HepG2 (cell line): ENCODE measurements at regions not wholly inside any gene's neighbourhood (a gene's known extent, or its start where the extent isn't known, plus 50 kb on each side); places are given as distances from the start of the nearest gene placed in this dataset.

ENCODE experiments used
- ATAC-seq: fragments of 200-7000 bp; cut with Tn5 transposase; 3 replicates; pipeline ENCODE4 v1.9.1; 2020; ENCODE audit warnings: mild to moderate bottlenecking, moderate library complexity
- BruUV-seq: library from RNA; stranded (reverse); fragments of 400-500 nt; replicated peaks from 2 replicates; lab custom pipeline; 2021; lab: Mats Ljungman, UMichigan
- CTCF ChIA-PET: fragments of 300-600 bp; formaldehyde crosslinking; extraction: SDS; loops from one replicate; lab custom pipeline; 2021; ENCODE audit warnings: low total read pairs, inconsistent platforms, low intra/inter-chr PET ratio; lab: Yijun Ruan, JAX
- POLR2A ChIA-PET: fragments of 350-600 bp; sonication (Branson Sonifier 250); formaldehyde crosslinking; loops from one replicate; lab custom pipeline; 2020; ENCODE audit warnings: antibody characterized with exemption, inconsistent platforms; lab: Yijun Ruan, JAX
- DNase-seq: peaks from one replicate; pipeline ENCODE4 v3.0.0-alpha.2; 2015; ENCODE audit warnings: low spot score
- FAIRE-seq: peaks from 3 replicates; lab custom pipeline; 2011; peaks lifted over from hg19 to GRCh38; lab: Jason Lieb, UNC
- H2AFZ ChIP-seq: one replicate; pipeline ENCODE4 v1.6.1; 2011; ENCODE audit warnings: low read length, inconsistent platforms
- H3K27ac ChIP-seq: fragments of 300-600 bp; 3 replicates; pipeline ENCODE4 v1.8.0; 2011; ENCODE audit warnings: mixed run types, mild to moderate bottlenecking, mixed read lengths, low read length, inconsistent platforms; ENCODE audit not compliant: insufficient read depth; ENCODE audit errors: extremely low read length
- H3K27me3 ChIP-seq, 2 experiments: fragments of 200-600 bp in 1 of 2; 2 replicates in 1 of 2; 3 replicates in 1 of 2; pipeline versions ENCODE4 v1.6.0 to v1.8.0; 2011; ENCODE audit warnings: low read length in 2 of 2, mild to moderate bottlenecking in 2 of 2, moderate library complexity in 2 of 2, inconsistent platforms in 1 of 2; ENCODE audit not compliant: insufficient read depth in 2 of 2, control insufficient read depth in 1 of 2
- H3K36me3 ChIP-seq, 2 experiments: fragments of 200-600 bp in 1 of 2; replicated peaks in 1 of 2; 2 replicates in 1 of 2; 3 replicates in 1 of 2; pipeline versions ENCODE4 v1.5.1 to v1.8.0; 2011; ENCODE audit warnings: low read length in 2 of 2, inconsistent platforms in 1 of 2; ENCODE audit not compliant: insufficient read depth in 2 of 2, control insufficient read depth in 1 of 2
- H3K4me1 ChIP-seq: 2 replicates; pipeline ENCODE4 v1.5.1; 2012; ENCODE audit warnings: low read length, inconsistent platforms; ENCODE audit not compliant: insufficient read depth
- H3K4me2 ChIP-seq: 2 replicates; pipeline ENCODE4 v1.6.0; 2011; ENCODE audit warnings: low read depth, low read length, inconsistent platforms
- H3K4me3 ChIP-seq, 3 experiments: fragments of 200-600 bp in 1 of 3; sonication (generic), shearing (Covaris generic) in 1 of 3; replicated peaks in 1 of 3; 2 replicates each; pipeline ENCODE4 v1.5.1; 2011 to 2016; ENCODE audit warnings: low read length in 3 of 3, inconsistent platforms in 2 of 3, low read depth in 2 of 3, mild to moderate bottlenecking in 2 of 3, control low read depth in 1 of 3, mixed read lengths in 1 of 3; ENCODE audit not compliant: insufficient read depth in 1 of 3
- H3K79me2 ChIP-seq: one replicate; pipeline ENCODE4 v1.6.1; 2011; ENCODE audit warnings: low read length, inconsistent platforms; ENCODE audit not compliant: insufficient read depth
- H3K9ac ChIP-seq: 2 replicates; pipeline ENCODE4 v1.6.0; 2011; ENCODE audit warnings: mild to moderate bottlenecking, low read depth, low read length, inconsistent platforms; ENCODE audit not compliant: insufficient read depth
- H3K9me3 ChIP-seq: 2 replicates; pipeline ENCODE4 v1.5.1; 2012; ENCODE audit warnings: mild to moderate bottlenecking, low read length
- H4K20me1 ChIP-seq: 2 replicates; pipeline ENCODE4 v1.6.0; 2011; ENCODE audit warnings: inconsistent platforms, mild to moderate bottlenecking, low read length, moderate library complexity; ENCODE audit not compliant: insufficient read depth
- ESRRA ChIP-seq: sonication (generic); formaldehyde crosslinking; IDR thresholded peaks from 2 replicates; pipeline ENCODE4 v1.5.1; 2020; ENCODE audit warnings: mild to moderate bottlenecking, low read depth, missing genetic modification reagents
- HMGA1 ChIP-seq: sonication (generic); formaldehyde crosslinking; conservative IDR thresholded peaks from 2 replicates; pipeline ENCODE4 v1.4.0; 2020; ENCODE audit warnings: missing genetic modification reagents
- MAF1 ChIP-seq: sonication (generic); formaldehyde crosslinking; IDR thresholded peaks from 2 replicates; pipeline ENCODE4 v1.5.0; 2020; ENCODE audit warnings: missing genetic modification reagents, borderline replicate concordance
- NFKBIZ ChIP-seq: IDR thresholded peaks from 2 replicates; pipeline ENCODE4 v1.6.1; 2018; ENCODE audit warnings: missing genetic modification reagents, missing compliant biosample characterization
- RELA ChIP-seq: sonication (generic); formaldehyde crosslinking; IDR thresholded peaks from 2 replicates; pipeline ENCODE4 v1.4.0; 2020; ENCODE audit warnings: missing genetic modification reagents
- RFXAP ChIP-seq: sonication (generic); formaldehyde crosslinking; IDR thresholded peaks from 2 replicates; pipeline ENCODE4 v1.4.0; 2020; ENCODE audit warnings: missing genetic modification reagents, borderline replicate concordance
- SOX13 ChIP-seq, 3 experiments: fragments of 450-650 bp in 1 of 3; sonication (generic) in 1 of 3; formaldehyde crosslinking in 1 of 3; IDR thresholded peaks in 2 of 3; conservative IDR thresholded peaks in 1 of 3; 2 replicates each; pipeline versions ENCODE4 v1.5.0 to v1.6.1; 2016 to 2020; ENCODE audit warnings: antibody characterized with exemption in 1 of 3, mild to moderate bottlenecking in 1 of 3, missing compliant biosample characterization in 1 of 3, missing genetic modification reagents in 1 of 3, moderate library complexity in 1 of 3
- TAF15 ChIP-seq: fragments of 200-400 bp; formaldehyde crosslinking; IDR thresholded peaks from one replicate; pipeline ENCODE4 v1.6.1; 2018; ENCODE audit warnings: mild to moderate bottlenecking, low read depth, low read length; ENCODE audit not compliant: poor library complexity, severe bottlenecking
- TCF7 ChIP-seq: sonication (generic); IDR thresholded peaks from 2 replicates; pipeline ENCODE4 v1.6.1; 2016; ENCODE audit warnings: antibody characterized with exemption, low read depth
- ZMYM4 ChIP-seq: sonication (generic); formaldehyde crosslinking; IDR thresholded peaks from 2 replicates; pipeline ENCODE4 v1.8.1; 2023; ENCODE audit warnings: mild to moderate bottlenecking, missing genetic modification reagents
- ZNF235 ChIP-seq: sonication (generic); formaldehyde crosslinking; IDR thresholded peaks from 2 replicates; pipeline ENCODE4 v1.8.1; 2023; ENCODE audit warnings: mild to moderate bottlenecking, missing genetic modification reagents, borderline replicate concordance
- ZNF44 ChIP-seq: sonication (generic); formaldehyde crosslinking; IDR thresholded peaks from 2 replicates; pipeline ENCODE4 v1.5.1; 2020; ENCODE audit warnings: mild to moderate bottlenecking, missing genetic modification reagents
- ZNF816 ChIP-seq: sonication (generic); formaldehyde crosslinking; IDR thresholded peaks from 2 replicates; pipeline ENCODE4 v1.8.0; 2022; ENCODE audit warnings: missing genetic modification reagents, mild to moderate bottlenecking, borderline replicate concordance
- WGBS: methylation state at CpG from one replicate; pipeline ENCODE4 v1.1.6; 2017; ENCODE audit warnings: low lambda C conversion rate; 5-methylcytosine and 5-hydroxymethylcytosine counted together
- in situ Hi-C: cut with HindIII; loops from 2 replicates; pipeline ENCODE4 v1.10.0; 2017; ENCODE audit warnings: low pct_unique_long_range_greater_than_20kb; ENCODE audit not compliant: extremely low pct_ligation_motif_present
- intact Hi-C: fragments of 100-400 bp; cut with micrococcal nuclease; formaldehyde crosslinking; loops from one replicate; pipeline ENCODE4 v1.10.0; 2022; ENCODE audit not compliant: unreplicated experiment
- TF ChIP-seq, protein P1 (sequence below): sonication (generic); formaldehyde crosslinking; conservative IDR thresholded peaks from 2 replicates; pipeline ENCODE4 v1.8.0; 2022; ENCODE audit warnings: mild to moderate bottlenecking, moderate library complexity, missing genetic modification reagents
- TF ChIP-seq, protein P2 (sequence below): sonication (generic); formaldehyde crosslinking; IDR thresholded peaks from 2 replicates; pipeline ENCODE4 v1.4.0; 2020; ENCODE audit warnings: missing genetic modification reagents

DNA sequence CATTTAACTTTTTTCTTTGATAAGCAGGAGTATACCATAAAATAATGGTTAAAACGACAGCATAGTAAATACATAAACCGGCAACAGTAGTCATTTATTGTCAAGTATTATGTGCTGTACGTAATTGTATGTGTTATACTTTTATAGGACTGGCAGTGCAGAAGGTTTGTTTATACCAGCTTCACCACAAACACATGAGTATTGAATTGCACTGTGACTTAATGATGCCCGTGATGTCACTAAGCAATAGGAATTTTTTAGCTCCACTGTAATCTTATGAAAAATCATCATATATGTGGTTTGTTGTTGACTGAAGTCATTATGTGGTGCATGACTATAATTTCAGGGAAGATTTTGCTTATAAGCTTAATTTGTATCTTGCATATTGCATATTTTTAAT lies 424.6 kb downstream of the PABPC4L start:
- Histone ChIP-seq H3K4me3 (no peak overlapping the region), H2AFZ (no peak overlapping the region), H3K4me2 (no peak overlapping the region), H3K4me1 (no peaks in the 10 kb centered on the region), H3K27me3 (no peaks in the 10 kb centered on the region), H3K9ac (no peak overlapping the region), H3K9me3 (0 out of 2 replicates have a peak, but pooled peaks cover 3% of the 10 kb centered on the region), H3K27ac (no peak overlapping the region), H3K36me3 (no peaks in the 10 kb centered on the region), H3K79me2 (no peaks in the 10 kb centered on the region), H4K20me1 (no peaks in the 10 kb centered on the region)
- CTCF ChIA-PET: no interaction called here
- intact Hi-C loops (no loop called here), in situ Hi-C loops (no loop called here)
- DNase-seq: no peak
- BruUV-seq: no TSS peak
- FAIRE-seq: no peak
- no peak for ATAC-seq
- TF ChIP-seq ZMYM4 (CRISPR knock-in tag) (no peak), ESRRA (CRISPR knock-in tag) (no peak), ZNF235 (CRISPR knock-in tag) (no peak), HMGA1 (CRISPR knock-in tag) (no peak)
- TF ChIP-seq, protein P1, sequence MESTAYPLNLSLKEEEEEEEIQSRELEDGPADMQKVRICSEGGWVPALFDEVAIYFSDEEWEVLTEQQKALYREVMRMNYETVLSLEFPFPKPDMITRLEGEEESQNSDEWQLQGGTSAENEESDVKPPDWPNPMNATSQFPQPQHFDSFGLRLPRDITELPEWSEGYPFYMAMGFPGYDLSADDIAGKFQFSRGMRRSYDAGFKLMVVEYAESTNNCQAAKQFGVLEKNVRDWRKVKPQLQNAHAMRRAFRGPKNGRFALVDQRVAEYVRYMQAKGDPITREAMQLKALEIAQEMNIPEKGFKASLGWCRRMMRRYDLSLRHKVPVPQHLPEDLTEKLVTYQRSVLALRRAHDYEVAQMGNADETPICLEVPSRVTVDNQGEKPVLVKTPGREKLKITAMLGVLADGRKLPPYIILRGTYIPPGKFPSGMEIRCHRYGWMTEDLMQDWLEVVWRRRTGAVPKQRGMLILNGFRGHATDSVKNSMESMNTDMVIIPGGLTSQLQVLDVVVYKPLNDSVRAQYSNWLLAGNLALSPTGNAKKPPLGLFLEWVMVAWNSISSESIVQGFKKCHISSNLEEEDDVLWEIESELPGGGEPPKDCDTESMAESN: no peak
- POLR2A ChIA-PET: no interaction called here
- 2% methylated on average over 4 of the region's 4 CpGs for WGBS

GRCh38 chr4:133776503-133776902 lies 425.1 kb downstream of the PABPC4L start:
- no peak for FAIRE-seq
- Histone ChIP-seq H3K36me3 (no peaks in the 10 kb centered on the region), H3K9me3 (peaks cover 6% of the 10 kb centered on the region), H3K79me2 (no peaks in the 10 kb centered on the region), H3K27me3 (no peaks in the 10 kb centered on the region), H4K20me1 (no peaks in the 10 kb centered on the region), H2AFZ (no peak overlapping the region), H3K4me3 (no peak overlapping the region), H3K27ac (no peak overlapping the region), H3K4me2 (no peak overlapping the region), H3K4me1 (no peaks in the 10 kb centered on the region), H3K9ac (no peak overlapping the region)
- no peak for TF ChIP-seq NFKBIZ
- TF ChIP-seq SOX13 (IDR thresholded peaks at IDR 0.05): no peak
- TF ChIP-seq SOX13 (CRISPR knock-in tag; conservative IDR thresholded peaks at IDR 0.05 in 1 of 2, IDR thresholded peaks at IDR 0.05 in 1 of 2): no peak
- TF ChIP-seq RFXAP (CRISPR knock-in tag): no peak
- TF ChIP-seq, protein P2, sequence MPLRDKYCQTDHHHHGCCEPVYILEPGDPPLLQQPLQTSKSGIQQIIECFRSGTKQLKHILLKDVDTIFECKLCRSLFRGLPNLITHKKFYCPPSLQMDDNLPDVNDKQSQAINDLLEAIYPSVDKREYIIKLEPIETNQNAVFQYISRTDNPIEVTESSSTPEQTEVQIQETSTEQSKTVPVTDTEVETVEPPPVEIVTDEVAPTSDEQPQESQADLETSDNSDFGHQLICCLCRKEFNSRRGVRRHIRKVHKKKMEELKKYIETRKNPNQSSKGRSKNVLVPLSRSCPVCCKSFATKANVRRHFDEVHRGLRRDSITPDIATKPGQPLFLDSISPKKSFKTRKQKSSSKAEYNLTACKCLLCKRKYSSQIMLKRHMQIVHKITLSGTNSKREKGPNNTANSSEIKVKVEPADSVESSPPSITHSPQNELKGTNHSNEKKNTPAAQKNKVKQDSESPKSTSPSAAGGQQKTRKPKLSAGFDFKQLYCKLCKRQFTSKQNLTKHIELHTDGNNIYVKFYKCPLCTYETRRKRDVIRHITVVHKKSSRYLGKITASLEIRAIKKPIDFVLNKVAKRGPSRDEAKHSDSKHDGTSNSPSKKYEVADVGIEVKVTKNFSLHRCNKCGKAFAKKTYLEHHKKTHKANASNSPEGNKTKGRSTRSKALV: no peak
- TF ChIP-seq MAF1 (CRISPR knock-in tag): no peak
- no peak for TF ChIP-seq ZNF816 (CRISPR knock-in tag)
- TF ChIP-seq TCF7: no peak
- TF ChIP-seq RELA (CRISPR knock-in tag): no peak
- no peak for TF ChIP-seq ZNF44 (CRISPR knock-in tag)
- TF ChIP-seq TAF15: no peak
- no peak for DNase-seq
- intact Hi-C loops: no loop called here
- POLR2A ChIA-PET: no interaction called here
- in situ Hi-C loops: no loop called here
- 7% methylated on average over 2 of the region's 2 CpGs for WGBS
- ATAC-seq: no peak
- BruUV-seq: no TSS peak
- CTCF ChIA-PET: no interaction called here
